ENCODE measurements at regions not wholly inside any gene's neighbourhood (a gene's known extent, or its start where the extent isn't known, plus 50 kb on each side); places are given as distances from the start of the nearest gene placed in this dataset.

- TF ChIP-seq CTCF (IDR thresholded peaks at IDR 0.05; ENCODE audit: poor library complexity) (no peak), EZH2 (IDR thresholded peaks at IDR 0.05; ENCODE audit: borderline replicate concordance) (no peak), EZH2phosphoT487 (IDR thresholded peaks at IDR 0.05; ENCODE audit: low read depth, severe bottlenecking, unreplicated experiment) (no peak)
Observed at GRCh38 chr2:194553980-194554379, 1103.0 kb upstream of the SLC39A10 start.

Measured in hepatocyte (in vitro differentiated cells).